HG02571 (cell line): ENCODE measurements at regions not wholly inside any gene's neighbourhood (a gene's known extent, or its start where the extent isn't known, plus 50 kb on each side); places are given as distances from the start of the nearest gene placed in this dataset.

Source experiments
- ATAC-seq: cut with Tn5 transposase; IDR thresholded peaks from one replicate; pipeline ENCODE4 v1.9.1; 2021; ENCODE audit warnings: mild to moderate bottlenecking, moderate library complexity; ENCODE audit not compliant: unreplicated experiment

DNA sequence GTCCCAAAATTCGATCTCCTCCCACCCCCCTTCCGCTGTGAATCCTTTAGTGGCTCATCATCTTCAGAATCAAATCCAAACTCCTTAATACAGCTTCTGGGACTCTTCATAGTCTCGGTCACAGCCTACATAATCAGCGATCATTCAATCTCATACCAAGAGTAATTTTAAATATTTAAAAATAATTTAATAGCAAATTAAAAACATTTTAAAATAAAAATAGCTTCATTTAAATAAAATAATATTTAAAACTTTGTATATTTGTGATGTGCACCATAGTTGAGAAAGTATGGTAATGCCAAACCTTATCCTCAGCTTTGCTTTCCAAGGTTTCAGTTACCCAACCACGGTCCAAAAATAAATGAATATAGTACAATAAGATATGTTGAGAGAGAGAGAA lies 70.0 kb upstream of the NR3C1 start:
- no peak for ATAC-seq

DNA sequence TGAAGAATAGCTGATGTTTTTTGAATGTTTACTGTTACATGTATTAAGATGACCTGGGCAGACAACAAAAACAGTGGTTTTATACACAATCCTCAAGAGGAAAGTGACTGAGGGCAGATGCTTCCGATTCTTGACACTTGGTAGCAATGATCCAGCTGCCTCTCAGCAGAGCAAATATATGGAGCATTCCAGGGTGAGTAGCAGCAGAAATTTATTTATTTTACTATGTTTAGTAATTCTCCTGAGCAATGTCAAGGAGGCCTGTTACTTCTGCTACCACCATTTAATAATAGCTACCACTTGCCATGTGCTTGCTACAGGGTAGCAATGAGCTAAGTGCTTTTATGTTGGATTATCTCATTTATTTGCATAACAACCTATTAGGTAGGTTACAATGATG lies 69.1 kb upstream of the NR3C1 start:
- ATAC-seq = no peak

DNA sequence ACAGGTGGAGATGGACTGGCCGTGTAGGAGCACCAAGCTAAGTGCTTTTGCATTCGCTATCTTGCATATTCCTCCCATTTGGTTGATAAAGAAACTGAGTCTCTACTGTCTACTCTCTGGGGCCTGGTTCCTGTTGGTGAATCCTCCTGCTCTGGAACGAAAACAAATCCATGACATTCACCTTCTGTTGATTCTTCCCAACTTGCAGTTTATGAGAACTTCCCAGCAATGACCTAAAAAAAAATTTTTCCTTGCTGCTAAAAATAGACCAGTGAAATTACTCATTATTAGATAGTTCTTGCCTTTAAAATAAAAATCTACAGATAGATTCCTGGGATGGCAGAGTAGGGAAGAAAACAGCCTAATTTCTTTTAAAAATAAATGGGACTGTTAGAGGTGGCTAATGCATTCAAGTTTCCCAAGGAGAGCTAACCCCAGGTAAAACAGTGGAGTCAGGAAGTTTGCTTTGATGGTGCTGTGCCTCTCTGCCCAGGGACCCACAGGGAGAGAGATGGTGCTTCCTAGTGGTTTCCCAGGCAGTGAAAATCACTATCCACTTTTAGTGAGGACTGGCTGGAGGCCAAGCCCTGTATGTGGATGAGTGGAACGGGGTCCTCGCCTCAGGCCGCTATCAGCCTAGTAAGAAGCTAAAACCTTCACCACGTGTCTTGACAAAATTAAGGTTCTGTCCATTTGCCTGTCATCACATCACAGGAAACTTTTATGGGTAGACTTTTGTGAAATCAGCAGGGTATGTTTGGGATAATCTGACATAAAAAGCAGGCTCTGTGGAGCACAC lies 68.4 kb upstream of the NR3C1 start:
- ATAC-seq = no peak

DNA sequence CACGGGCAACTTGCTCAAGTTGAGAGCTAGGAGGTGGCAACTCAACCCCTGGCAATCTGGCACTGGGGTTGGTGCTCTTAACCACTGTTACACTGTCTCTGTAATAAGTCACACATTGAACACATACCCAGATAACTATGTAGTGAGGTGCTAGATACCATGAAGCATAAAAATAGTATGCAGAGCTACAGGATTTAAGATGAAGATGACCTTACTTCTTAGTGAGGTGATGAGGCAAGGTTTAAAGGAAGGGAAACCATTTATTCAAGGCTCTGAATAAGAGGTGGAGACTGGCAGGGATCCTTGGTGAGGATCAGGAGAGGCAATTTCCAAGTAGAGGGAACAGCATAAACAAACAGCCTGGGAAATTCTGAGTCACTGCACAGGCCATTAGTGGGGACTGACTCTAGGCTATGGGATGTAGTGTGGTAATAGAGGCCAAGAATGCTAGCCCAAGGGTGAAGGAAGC lies 67.6 kb upstream of the NR3C1 start:
- ATAC-seq = no peak

GRCh38 chr5:143470120-143470519 lies 66.6 kb upstream of the NR3C1 start:
- ATAC-seq = no peak

DNA sequence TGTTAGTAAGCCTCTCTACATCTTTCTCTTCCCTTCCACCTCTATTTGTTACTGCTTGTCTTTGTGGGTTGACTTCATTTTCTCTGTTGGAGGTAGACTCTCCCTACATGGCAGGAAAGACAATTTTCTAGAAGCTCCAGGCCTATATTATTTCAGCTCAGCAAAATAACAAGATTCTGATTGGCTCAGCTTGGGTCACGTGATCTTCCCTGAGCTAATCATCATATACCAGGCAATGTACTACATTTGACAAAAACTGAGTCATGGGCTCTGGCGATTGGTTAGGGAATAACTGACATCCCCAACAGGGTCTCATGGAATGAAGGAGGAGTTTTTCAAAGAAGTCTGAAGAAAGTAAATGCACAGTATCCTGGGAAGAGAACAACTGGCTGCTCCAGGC lies 65.6 kb upstream of the NR3C1 start:
- ATAC-seq = no peak

GRCh38 chr5:143466632-143467031 lies 63.1 kb upstream of the NR3C1 start:
- no peak for ATAC-seq

GRCh38 chr5:143464723-143465490 lies 61.4 kb upstream of the NR3C1 start:
- ATAC-seq = no peak

DNA sequence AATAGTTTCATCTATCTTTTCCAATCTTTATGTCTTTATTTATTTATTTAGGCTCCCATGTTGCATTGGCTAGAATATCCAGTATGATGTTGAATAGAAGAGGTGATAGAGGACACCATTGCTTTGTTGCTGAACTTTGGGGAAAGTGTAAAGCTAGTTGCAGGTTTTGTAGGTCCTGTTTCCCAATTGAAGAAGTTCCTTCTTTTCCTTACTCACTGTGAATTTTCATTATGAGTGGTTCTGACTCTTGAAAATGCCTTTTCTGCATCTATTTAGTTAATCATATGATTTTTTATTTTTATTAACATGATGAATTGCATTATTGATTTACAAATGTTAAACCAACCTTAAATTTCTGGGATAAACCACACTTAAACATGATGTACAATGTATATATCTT lies 58.9 kb upstream of the NR3C1 start:
- no peak for ATAC-seq

- no peak for ATAC-seq
These were observed 55.9 kb upstream of the NR3C1 start for GRCh38 chr5:143459433-143459832.

- no peak for ATAC-seq
These were observed 53.6 kb upstream of the NR3C1 start for GRCh38 chr5:143456952-143457547.

GRCh38 chr5:143454936-143455516 lies 51.5 kb upstream of the NR3C1 start:
- no peak for ATAC-seq

- ATAC-seq = no peak
These were observed 50.2 kb upstream of the NR3C1 start for GRCh38 chr5:143453720-143454119.
